ENCODE measurements at regions not wholly inside any gene's neighbourhood (a gene's known extent, or its start where the extent isn't known, plus 50 kb on each side); places are given as distances from the start of the nearest gene placed in this dataset.
"Not testable (repeated sequence)": the region's sequence is repeated elsewhere in the genome, so short reads cannot be mapped to it uniquely, and the experiment has no call there.

DNA sequence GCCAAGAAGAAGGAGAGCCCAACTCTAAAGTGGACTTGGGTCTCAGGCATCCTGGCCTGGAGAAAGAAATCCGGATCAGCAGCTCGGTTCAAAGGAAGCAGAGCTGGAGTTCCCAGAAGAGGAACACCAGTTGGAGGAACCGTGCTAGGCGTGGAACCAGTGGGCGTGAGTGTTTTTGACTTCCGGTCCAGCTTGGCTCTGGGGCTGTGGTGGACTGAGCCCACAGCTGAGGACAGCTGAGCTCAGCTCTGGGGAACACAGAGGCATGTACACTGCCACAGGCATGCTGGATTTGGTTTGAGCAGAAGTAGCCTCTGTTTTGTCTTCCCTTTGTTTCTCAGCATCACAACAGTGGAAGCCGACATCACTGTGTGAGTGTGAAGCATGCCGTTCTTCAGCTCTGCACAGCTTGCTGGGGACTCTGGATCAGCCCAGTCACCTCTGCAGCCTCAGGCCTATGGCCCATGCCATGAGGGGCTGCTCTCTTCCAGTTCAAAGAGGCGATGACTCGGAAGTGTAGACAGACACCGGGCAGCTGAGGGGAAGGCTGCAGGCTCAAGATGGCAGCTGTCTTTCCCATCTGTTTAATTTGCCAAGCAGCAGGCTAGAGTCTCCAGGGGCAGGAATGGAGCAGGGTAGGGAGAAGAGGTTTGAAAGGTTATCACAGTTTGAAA, 185.8 kb upstream of the UBE3A start:
- DNase-seq (ENCODE audit: low read depth): no peak

DNA sequence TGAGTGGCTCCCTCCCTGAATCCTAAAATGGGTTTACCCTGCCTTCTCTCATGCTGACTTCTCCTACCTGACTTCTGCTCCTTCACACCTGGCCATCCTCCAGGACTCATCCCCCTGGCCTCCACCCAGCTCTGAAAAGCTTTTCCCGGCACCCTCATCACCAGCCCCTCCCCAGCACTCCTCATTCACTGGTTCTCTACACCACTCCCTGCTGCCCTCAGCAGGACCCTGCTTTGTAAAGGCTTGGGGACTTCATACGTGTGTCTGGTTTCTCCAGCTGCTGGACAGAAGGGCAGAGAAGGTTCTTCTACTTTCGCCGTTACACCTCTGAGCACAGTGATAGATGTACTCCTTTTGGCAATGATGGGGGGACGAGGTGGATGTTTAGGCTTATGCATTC, 184.9 kb upstream of the UBE3A start:
- no peak for DNase-seq (ENCODE audit: low read depth)

DNA sequence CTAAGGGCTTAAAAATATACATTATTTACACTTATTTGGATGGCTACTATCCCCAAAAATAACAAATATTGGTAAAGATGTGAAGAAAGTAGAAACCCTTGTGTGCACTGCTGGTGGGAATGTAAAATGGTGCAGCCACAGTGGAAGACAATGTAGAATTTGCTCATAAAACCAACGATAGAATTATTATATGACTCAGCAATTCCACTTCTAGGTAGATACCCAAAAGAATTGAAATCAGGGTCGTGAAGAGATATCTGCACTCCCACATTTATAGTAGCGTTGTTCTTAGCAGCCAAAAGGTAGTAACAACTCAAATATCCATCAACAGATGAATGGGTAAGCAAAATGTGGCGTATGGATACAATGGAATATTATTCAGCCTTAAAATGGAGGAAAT, 181.6 kb upstream of the UBE3A start:
- no peak for DNase-seq (ENCODE audit: low read depth)

DNA sequence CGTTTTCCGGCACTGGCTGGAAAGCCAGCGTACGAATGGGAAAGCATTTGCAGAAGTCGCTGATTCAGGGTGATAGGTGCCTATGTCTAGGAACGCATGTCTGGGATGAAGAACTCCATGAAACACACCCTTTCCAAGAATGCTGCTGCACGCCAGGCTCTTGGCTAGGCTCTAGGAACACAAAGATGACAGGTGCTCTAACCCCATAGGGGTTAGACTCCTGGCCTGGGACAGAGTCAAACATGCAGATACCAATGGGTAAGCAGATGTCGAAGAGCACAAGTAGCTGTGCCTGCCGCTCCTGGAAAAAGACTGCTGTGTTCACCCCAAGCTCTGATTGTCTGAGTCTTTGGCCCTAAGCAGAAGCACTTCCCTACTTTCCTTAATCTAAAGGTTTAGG, 180.9 kb upstream of the UBE3A start:
- no peak for DNase-seq (ENCODE audit: low read depth)

DNA sequence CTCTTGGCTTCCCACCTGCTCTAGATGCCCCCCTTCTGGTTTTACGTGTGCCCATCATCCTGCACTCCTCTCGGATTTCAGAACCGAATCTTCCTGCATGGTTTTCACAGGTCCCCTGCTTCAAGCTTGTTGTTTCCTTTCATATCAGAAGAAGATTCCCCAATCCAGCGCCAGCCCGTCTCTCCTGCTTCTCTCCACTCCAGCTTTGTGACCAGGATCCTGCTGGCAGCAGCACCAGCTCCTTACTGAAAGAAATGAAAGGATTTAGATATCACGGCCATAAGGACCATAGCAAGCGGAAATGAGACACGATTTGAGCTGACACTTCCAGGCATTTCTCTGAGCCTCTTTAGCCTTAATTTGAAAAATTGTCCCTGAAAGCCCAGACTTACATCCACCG, 180.3 kb upstream of the UBE3A start:
- no peak for DNase-seq (ENCODE audit: low read depth)

DNA sequence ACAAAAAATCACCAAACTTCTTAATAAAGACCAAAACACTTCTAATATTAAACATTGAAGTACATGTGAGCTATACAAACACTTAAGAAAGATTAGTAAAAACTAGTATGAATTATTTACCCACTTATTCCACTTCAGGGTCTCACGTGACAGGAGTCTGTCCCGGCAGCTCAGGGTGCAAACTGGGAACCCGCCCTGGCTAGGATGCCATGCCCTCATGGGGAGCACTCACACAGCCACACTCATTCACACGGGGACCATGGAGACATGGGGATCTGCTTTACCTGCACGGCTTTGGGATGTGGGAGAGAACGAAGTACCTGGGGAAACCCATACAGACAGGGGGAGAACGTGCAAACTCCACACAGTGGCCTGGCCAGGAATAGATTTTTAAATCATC, 179.3 kb upstream of the UBE3A start:
- no peak for DNase-seq (ENCODE audit: low read depth)

DNA sequence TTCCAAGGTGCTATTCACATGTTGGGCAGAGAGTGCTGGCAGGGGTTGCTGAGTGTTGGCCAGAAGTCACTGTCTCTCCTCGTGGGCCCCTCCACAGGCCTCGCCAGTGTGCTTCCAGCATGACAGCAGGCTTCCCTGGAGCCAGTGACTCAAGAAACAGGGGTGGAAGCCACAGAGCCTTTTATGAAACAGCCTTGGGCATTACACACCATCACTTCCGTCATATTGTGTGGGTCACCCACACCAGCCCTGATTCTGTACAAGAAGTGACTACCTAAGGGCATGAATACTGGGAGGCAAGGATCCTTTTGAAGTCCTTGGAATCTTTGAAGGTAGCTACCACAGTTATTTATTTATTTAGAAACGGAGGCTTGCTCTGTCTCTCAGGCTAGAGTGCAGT, 177.6 kb upstream of the UBE3A start:
- DNase-seq (ENCODE audit: low read depth): no peak

DNA sequence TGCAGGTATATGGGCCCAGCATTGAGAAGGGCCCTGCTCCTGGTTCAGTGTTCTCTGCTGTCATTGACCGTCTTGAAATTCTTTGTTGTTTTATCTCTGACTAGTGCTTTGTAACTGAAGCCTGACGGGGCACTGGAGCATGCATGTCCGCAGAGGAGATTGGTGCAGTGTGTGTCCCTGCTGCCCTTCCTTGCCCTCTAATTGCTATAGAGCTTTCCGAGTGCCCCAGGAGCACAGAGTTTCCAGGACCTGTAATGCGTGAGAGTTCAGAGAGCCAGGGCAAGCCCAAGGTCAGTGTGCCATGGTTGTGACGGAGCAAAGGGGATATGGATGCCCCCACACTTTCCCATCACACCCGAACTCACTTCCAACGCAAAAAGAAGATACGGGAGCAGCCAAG, 174.3 kb upstream of the UBE3A start:
- no peak for DNase-seq (ENCODE audit: low read depth)

DNA sequence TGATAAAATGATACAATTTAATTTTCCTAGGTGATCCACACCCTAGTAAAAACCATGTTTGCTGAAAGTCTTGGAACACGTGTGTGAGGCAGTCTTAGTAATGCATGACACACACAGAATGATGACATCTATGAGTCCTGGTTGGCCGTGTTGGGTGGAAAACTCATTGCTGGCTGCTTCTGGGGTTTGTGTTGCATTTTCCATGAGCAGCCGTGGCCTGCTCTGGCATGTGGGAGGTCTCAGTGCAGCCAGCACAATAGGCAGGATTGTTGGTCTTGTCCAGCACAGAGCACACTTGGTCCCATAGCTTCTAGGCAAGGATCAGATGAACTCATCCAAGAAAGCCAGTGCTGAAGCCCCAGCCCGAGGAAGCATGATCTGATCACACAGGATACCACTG, 172.8 kb upstream of the UBE3A start:
- no peak for DNase-seq (ENCODE audit: low read depth)

DNA sequence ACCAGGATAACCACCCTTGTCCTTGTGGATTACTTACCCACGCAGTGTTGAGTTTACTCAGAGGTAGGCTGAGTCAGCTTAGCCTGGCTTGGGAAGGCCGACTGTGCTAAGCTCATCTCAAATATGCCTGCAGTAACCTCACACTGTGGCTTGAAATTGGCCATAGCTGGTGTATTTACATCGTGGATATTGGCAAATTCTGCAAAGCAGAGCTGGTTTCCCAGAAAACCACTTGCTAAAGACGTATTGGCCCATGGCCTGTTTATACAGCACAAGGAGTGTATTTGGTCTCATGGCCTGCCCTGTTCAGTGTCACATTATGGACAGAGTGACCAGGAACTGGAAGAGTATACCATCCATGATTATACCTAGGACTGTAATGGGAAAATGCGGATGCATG, 170.5 kb upstream of the UBE3A start:
- DNase-seq (ENCODE audit: low read depth): no peak

DNA sequence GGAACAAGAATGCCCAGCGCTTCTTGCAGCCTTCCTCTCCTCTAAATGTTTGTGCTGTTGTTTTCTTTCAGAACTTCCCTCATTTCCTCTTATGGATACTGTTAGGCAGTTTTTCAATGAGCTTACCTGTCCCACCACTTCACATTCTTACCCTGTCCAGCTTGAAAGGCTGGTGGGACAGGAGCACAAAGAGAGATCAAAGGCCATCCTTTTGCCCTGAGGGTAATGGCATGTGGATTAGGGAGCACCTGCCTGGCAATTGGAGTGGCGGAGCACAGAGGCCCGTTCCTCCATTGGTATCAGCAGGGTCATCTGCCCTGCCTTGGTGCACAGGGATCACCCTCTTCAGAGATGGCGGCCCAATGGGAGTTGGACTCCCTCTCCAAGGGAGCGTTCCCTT, 170.1 kb upstream of the UBE3A start:
- no peak for DNase-seq (ENCODE audit: low read depth)

DNA sequence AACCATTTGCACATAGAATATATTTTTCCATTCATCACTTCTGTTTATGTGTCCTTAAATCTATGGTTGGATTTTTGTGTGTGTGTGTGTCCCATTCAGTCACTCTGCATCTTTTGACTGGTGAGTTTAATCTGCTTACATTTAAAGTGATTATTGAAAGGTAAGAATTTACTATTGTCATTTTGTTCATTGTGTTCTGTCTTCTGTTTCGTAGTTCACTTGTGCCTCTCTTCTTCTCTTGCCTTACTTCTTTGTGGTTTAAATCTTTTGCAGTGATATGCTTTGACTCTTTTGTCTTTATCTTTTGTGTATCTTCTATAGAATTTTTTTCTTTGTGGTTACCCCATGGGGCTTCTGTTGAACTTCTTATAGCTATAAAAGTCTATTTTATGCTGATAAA, 166.3 kb upstream of the UBE3A start:
- DNase-seq (ENCODE audit: low read depth): no peak

DNA sequence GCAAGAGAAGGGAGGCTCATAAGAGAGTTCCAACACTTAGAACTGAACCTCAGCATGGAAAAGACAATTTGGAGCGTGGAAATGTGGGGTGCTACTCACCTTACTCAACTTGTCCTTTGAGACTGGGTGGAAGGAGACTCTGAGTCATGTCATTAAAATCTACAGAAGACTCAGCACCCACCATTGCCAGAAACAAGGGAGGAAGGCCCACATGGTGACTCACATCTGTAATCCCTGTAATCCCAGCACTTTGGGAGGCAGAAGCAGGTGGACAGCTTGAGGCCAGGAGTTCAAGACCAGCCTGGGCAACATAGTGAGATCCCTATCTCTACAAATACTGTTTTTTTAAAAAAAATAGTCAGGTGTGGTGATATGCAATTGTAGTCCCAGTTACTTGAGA, 161.9 kb upstream of the UBE3A start:
- DNase-seq (ENCODE audit: low read depth): no peak

DNA sequence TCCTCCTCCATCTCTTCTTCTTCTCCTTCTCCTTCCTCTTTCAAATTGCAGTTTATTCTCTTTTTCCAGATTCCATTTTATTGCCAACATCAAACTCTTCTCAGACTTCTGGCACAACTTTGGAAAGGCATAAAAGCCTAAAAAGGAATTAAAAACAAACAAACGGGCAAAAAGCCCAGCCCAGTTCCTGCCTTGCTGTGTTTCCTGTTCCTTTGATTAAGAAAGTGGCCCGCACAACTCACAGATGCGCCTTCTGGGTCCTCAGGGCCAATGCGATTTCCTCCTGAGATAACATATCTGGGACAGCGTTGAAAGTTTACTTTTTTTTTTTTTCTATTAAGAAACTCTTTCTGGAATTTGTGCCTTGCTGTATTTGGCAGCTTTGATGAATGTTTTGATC, 158.7 kb upstream of the UBE3A start:
- DNase-seq (ENCODE audit: low read depth): no peak

DNA sequence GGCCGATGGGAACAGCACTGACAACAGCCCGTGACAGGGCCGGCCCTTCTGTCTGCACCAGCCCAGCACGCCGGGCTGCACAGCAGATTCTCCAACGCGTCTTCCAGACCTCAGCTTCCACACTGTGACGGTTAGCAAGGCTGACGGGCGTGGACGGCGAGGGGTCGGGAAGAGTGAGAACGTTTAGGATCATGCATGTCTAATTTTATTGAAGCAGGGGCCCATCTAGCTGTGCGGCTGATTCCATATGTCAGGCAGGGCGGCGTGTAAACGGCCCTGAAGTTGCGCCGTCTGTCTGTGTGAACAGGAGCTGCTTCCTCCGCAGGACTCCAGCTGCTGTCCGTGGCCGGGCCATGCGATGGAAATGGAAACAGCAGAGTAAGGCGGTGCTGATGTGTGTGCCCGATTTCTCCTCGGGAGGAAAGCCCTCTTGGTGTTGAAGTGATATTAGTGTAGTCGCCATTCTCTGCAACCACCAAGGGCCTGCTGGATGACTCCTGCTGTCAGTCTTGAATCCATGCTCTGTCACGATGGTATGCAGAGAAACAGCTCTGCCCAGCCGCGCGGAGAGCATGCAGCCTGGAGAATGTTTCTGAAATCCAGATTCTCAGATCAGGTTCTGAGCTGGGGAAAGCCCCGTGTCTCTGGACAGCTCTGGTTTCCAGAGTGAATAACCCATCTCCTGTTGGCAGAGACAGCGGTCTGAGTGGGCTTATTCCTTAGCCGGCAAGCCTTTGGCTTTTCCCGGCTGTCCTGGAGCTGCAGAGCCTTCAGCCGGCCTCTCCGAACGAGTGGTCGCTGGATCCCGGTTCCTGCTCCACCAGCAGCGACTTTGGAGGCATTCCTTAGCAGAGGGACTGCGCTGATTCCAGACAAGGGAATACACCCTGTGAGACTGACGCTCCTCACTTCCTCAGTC, 158.1 kb upstream of the UBE3A start:
- no peak for DNase-seq (ENCODE audit: low read depth)

DNA sequence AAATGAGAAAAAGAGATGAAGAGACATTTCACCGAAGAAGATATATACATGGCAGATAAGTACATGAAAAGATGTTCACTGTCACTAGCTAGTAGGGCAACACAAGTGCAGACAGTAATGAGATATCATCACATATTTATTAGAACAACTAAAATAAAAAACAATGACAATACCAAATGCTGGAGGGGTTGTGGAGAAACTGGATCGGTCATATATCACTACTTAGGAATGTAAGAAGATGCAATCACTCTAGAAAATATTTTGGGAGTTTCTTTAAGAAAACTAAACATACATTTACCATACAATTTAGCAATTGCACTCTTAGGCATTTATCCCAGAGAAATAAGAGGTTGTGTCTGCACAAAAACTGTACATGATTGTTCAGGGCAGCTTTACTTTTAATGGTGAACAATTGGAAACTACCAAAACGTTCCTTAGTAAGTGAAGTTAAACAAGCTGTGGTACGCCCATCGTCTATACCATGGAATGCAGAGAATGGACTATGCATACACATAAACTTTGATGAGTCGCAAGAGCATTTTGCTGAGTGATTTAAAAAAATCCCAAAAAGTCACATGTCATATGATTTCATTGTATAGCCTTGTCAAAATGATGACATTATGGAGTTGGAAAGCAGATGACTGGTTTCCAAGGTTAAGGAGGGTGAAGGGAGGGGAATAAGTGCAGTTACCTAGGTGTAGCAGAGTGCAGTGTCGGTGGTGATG, 149.0 kb upstream of the UBE3A start:
- no peak for DNase-seq (ENCODE audit: low read depth)

DNA sequence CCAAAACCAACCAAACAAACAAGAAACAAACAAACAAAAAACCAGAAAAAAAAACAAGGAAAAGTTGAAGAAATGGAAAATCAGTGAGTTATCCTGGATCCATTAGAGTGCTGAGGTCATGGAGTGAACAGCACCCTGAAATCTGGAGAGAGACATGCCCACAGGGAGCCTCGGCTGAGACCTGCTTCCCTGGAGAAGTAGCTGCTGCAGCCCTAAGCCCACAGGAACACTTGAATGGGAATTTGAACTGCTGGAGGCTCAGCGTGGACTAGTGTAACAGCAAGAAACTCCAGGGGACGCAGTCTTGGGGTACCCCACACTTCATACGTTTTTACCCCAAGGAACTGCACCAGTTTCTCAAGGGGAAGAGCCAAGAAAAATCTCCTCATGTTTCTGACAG, 144.1 kb upstream of the UBE3A start:
- no peak for DNase-seq (ENCODE audit: low read depth)

DNA sequence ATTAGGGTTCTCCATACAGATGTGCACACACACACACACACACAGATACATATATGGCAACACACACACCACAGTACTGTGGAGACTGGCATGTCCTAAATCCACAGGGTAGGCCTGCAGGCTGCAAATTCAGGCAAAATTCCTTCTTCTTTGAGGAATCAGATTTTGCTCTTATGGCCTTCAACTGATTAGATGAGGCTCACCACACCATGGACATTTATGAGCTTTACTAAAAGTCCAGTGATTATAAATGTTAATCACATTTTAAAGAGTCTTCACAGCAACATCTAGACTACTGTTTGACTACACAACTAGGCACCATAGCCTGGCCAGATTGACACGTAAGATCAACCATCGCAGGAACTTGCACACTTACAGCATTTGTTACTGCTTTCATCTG, 140.3 kb upstream of the UBE3A start:
- DNase-seq (ENCODE audit: low read depth): no peak

DNA sequence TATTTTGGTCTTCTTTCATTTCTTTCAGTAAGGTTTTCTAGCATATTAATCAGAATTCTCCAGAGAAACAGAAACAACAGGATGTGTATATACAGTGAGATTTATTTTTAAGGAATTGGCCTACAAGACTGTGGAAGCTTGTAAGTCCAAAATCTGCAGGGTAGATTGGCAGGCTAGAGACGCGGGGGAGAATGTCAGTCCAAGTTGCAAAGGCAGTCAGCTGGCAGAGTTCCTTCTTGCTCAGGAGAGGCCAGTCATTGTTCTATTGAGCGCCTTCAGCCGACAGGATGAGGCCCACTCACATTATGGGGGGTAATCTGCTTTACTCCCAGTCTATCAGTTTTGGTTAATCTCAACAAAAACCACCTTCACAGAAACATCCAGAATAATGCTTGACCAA, 133.4 kb upstream of the UBE3A start:
- DNase-seq (ENCODE audit: low read depth): no peak

DNA sequence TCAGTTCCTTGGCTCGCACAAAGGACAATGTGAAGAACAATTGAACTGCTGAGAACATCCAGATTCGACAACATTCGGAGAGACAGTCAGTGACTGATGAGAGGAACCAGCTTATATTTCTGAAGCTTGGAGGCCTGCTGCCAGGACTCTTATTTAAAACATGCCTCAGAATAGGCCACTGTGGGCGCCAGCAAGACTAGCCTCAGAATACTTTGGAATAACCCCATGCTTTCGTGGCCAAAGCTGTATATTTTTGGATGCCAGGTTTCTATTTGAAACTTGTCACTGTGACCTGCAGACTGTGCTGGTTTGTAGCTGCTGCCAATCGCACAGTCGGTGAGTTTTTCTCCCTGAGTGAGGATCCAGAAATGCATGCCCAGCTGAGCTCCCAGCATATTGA, 129.9 kb upstream of the UBE3A start:
- no peak for DNase-seq (ENCODE audit: low read depth)

DNA sequence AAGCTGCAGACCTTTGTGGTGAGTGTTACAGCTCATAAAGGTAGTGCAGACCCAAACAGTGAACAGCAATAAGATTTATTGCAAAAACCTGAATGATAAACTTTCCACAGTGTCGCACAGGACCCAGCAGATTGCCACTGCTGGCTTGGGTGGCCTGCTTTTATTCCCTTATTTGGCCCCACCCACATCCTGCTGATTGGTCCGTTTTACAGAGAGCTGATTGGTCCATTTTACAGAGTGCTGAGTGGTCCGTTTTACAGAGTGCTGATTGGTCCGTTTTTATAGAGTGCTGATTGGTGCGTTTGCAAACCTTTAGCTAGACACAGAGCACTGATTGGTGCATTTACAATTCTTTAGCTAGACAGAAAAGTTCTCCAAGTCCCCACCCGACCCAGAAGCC, 127.7 kb upstream of the UBE3A start:
- DNase-seq (ENCODE audit: low read depth): not testable (repeated sequence)

DNA sequence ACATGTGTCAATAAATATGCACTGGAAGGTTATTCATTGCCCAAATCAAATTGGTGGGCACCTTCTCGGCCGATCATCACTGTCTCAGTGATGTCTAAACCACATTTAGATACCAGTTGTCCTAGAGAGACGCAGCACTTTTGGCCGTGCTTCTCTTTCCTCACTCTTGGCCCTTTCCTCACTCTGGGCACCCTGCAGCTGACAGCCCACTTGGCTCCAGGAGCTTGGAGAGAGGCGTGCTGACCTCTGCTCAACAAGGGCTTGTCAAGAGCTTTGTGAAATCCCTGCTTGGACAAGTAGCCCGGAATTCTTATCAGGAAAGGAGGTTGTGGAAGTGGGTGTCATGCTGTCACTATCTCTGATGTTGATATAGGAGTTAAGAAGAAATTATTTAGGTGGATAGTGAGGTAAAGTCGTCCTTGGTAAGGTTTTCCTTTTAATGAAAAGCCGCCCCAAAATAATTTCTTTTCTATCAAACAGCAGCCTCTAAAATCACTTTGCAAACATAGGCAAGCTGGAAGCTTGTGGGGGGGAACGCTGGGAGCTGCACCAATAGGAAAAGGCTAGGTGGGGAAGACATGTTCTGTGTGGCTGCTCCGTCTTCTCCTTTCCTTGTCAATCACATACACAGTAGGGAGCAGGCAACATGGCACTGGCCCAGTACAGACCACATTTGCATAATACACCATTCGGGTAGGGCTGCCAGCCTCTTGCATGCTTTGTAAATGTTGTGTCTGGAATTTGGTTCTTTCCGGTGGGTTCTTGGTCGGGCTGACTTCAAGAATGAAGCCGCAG, 126.8 kb upstream of the UBE3A start:
- DNase-seq (ENCODE audit: low read depth): no peak

Measured in RPMI7951 (cell line).